ENCODE measurements at regions not wholly inside any gene's neighbourhood (a gene's known extent, or its start where the extent isn't known, plus 50 kb on each side); places are given as distances from the start of the nearest gene placed in this dataset.

DNA sequence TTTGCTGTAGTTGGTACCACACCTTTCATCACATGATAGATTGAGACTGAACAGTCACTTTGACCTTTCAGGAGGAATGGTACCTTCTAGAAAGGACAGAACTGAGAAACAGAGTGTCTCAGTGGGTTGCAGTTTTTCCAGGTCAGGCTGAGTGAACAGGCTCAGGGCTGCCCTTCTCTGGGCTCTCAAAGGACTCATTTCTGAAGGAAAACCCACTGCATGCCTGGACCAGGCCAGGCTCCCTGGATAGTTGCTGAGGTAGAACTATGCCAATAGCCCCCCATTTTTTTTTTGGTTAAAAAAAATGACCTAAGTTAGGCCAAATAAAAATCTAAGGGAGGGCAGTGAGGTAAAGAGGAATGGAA, 148.1 kb upstream of the EGLN3 start:
- intact Hi-C loops (cut with micrococcal nuclease), result loop anchor here (1.0 to 10.0 kb wide), 4 partner anchors 250 to 1522 kb away; no protein-coding TSS in a partner anchor
- TF ChIP-seq CEBPB (IDR thresholded peaks at IDR 0.05; ENCODE audit: low read depth) (no peak), EGR1 (IDR thresholded peaks at IDR 0.05; ENCODE audit: low read depth) (no peak)
- no peaks in the 10 kb centered on the region for H4K20me1 ChIP-seq (ENCODE audit: insufficient read depth)
- ATAC-seq (peak; percentile 42), DNase-seq (ENCODE audit: low read depth, low spot score) (no peak)
- H3K4me3 ChIP-seq (replicated peaks in 1 of 2; ENCODE audit: low read depth in 1 of 2, low read length in 2 of 2), result no peak overlapping the region
- no peak overlapping the region for H3K9ac ChIP-seq (ENCODE audit: low read length)
- no peaks in the 10 kb centered on the region for H3K4me1 ChIP-seq (ENCODE audit: control insufficient read depth in 1 of 2, insufficient read depth in 2 of 2, low read length in 2 of 2)
- no peaks in the 10 kb centered on the region for H3K27me3 ChIP-seq (ENCODE audit: insufficient read depth, low read length)
- no peaks in the 10 kb centered on the region for H3K9me3 ChIP-seq (ENCODE audit: control insufficient read depth in 1 of 2, insufficient read depth in 1 of 2, low read depth in 1 of 2, low read length in 2 of 2)
- peak overlapping the region; percentile 51 for H2AFZ ChIP-seq (ENCODE audit: low read depth, low read length, poor library complexity, severe bottlenecking)
- POLR2A ChIA-PET, result interaction anchor here (0.9 to 1.1 kb wide), 3 partner anchors 39 to 261 kb away, joined by 4 to 6 read pairs (median 4); no protein-coding TSS in a partner anchor
- no peaks in the 10 kb centered on the region for H3K36me3 ChIP-seq (ENCODE audit: control insufficient read depth in 1 of 2, insufficient read depth in 2 of 2, low read length in 2 of 2)
- no peaks in the 10 kb centered on the region for H3K9me2 ChIP-seq (ENCODE audit: insufficient read depth)
- RAD21 ChIA-PET (ENCODE audit: low non-redundant PET in 1 of 2, low total read pairs in 2 of 2, uncharacterized antibody in 2 of 2, unreplicated experiment in 2 of 2), result interaction anchor here (0.6 to 3.2 kb wide), 13 partner anchors 17 to 306 kb away, joined by 3 to 32 read pairs (median 4); no protein-coding TSS in a partner anchor
- no peaks in the 10 kb centered on the region for H3K79me2 ChIP-seq (ENCODE audit: insufficient read depth, low read length)
- no TSS peak for BruUV-seq (replicated peaks)
- H3K27ac ChIP-seq (ENCODE audit: low read depth, low read length), result no peak overlapping the region
- CTCF ChIA-PET, result interaction anchor here (0.7 to 3.6 kb wide), 26 partner anchors 8 to 422 kb away, joined by 3 to 160 read pairs (median 5); no protein-coding TSS in a partner anchor
- no peak overlapping the region for H3K4me2 ChIP-seq (ENCODE audit: low read length)

DNA sequence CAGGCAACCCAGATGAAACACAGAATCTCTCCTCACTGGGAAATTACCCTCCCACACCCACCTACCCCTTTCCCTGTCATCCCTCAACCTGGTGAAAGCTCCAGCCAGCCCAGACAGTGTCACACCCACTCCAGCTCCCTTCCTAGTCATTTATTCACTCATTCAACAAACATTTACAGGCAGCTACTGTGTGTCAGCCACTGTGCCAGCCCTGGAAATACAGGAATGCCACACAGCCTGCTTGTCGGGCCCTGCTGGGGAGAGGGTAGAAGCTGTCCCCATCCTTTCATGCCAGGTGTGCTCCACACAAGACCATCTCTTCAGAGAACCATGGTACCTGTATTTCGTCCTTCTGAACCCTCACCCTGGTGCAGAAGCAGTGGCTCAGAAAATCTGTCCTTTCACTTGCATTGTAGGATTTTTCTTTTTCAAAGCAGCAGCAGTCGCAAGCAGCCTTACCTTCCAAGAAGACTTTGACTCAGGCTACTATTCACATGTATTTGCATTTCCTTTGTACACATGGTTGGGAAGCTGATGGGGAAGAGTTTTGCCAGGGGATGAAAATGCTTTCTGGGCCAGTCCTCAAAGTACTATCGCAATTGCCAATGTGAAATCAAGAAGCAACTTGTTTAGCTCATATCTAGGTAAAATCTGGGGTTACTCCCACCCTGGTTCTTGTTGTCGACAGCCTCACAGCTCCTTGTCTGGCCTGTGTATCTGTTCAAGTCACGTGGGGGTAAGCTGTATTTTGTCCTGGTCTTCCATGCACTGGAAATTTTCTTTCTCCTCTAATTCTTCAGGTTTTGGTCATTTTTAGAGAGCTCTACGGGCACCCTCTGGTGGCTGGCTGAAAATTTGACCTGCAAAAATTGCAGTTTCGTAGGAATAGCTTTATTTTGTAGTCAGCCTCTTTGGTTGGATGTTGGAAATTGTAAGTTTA, 147.4 kb upstream of the EGLN3 start:
- no TSS peak for BruUV-seq (replicated peaks)
- Histone ChIP-seq H3K27ac (ENCODE audit: low read depth, low read length) (no peak overlapping the region), H3K9me3 (ENCODE audit: control insufficient read depth in 1 of 2, insufficient read depth in 1 of 2, low read depth in 1 of 2, low read length in 2 of 2) (no peaks in the 10 kb centered on the region), H3K4me2 (ENCODE audit: low read length) (no peak overlapping the region), H3K27me3 (ENCODE audit: insufficient read depth, low read length) (no peaks in the 10 kb centered on the region), H3K4me1 (ENCODE audit: control insufficient read depth in 1 of 2, insufficient read depth in 2 of 2, low read length in 2 of 2) (no peaks in the 10 kb centered on the region), H3K9ac (ENCODE audit: low read length) (no peak overlapping the region), H3K36me3 (ENCODE audit: control insufficient read depth in 1 of 2, insufficient read depth in 2 of 2, low read length in 2 of 2) (no peaks in the 10 kb centered on the region), H3K79me2 (ENCODE audit: insufficient read depth, low read length) (no peaks in the 10 kb centered on the region), H3K4me3 (replicated peaks in 1 of 2; ENCODE audit: low read depth in 1 of 2, low read length in 2 of 2) (no peak overlapping the region), H4K20me1 (ENCODE audit: insufficient read depth) (no peaks in the 10 kb centered on the region), H2AFZ (ENCODE audit: low read depth, low read length, poor library complexity, severe bottlenecking) (peak overlapping the region; percentile 51), H3K9me2 (ENCODE audit: insufficient read depth) (no peaks in the 10 kb centered on the region)
- peak; percentile 46 for DNase-seq (ENCODE audit: low read depth, low spot score)
- intact Hi-C loops (cut with micrococcal nuclease), result loop anchor here (1.0 to 10.0 kb wide), 4 partner anchors 249 to 1521 kb away; no protein-coding TSS in a partner anchor
- CTCF ChIA-PET, result interaction anchor here (0.7 to 3.6 kb wide), 27 partner anchors 9 to 422 kb away, joined by 3 to 160 read pairs (median 5); no protein-coding TSS in a partner anchor
- POLR2A ChIA-PET, result interaction anchor here (0.9 to 1.1 kb wide), 3 partner anchors 38 to 260 kb away, joined by 4 to 6 read pairs (median 4); no protein-coding TSS in a partner anchor
- RAD21 ChIA-PET (ENCODE audit: low non-redundant PET in 1 of 2, low total read pairs in 2 of 2, uncharacterized antibody in 2 of 2, unreplicated experiment in 2 of 2), result interaction anchor here (0.5 to 3.2 kb wide), 14 partner anchors 17 to 306 kb away, joined by 3 to 32 read pairs (median 4); no protein-coding TSS in a partner anchor
- ATAC-seq, result peak; percentile 73
- TF ChIP-seq YY1 (IDR thresholded peaks at IDR 0.05; ENCODE audit: extremely low read depth, insufficient replicate concordance, low read depth, low read length) (no peak), ZBTB33 (IDR thresholded peaks at IDR 0.05; ENCODE audit: extremely low read depth, insufficient replicate concordance, low read length) (no peak), RAD21 (IDR thresholded peaks at IDR 0.05; ENCODE audit: low read depth) (peak; percentile 94), CEBPB (IDR thresholded peaks at IDR 0.05; ENCODE audit: low read depth) (no peak), SIN3A (IDR thresholded peaks at IDR 0.05; ENCODE audit: low read depth) (no peak), EZH2phosphoT487 (IDR thresholded peaks at IDR 0.05; ENCODE audit: borderline replicate concordance) (no peak), EZH2 (IDR thresholded peaks at IDR 0.05) (no peak), SRF (IDR thresholded peaks at IDR 0.05; ENCODE audit: low read depth) (no peak), ATF3 (IDR thresholded peaks at IDR 0.05) (no peak), ELF1 (IDR thresholded peaks at IDR 0.05; ENCODE audit: borderline replicate concordance, low read depth) (no peak), TCF7L2 (IDR thresholded peaks at IDR 0.05; ENCODE audit: borderline replicate concordance, extremely low read depth, insufficient read depth, insufficient read length) (no peak), EGR1 (IDR thresholded peaks at IDR 0.05; ENCODE audit: low read depth) (no peak), MAX (IDR thresholded peaks at IDR 0.05) (no peak)

Measured in HCT116 (cell line).